Stimulated activated CD8-positive, alpha-beta memory T cell treated with anti-CD3 and anti-CD28 coated beads, Interleukin-4, amount 100 ng/mL, for 48 hours (primary cell): ENCODE measurements at regions not wholly inside any gene's neighbourhood (a gene's known extent, or its start where the extent isn't known, plus 50 kb on each side); places are given as distances from the start of the nearest gene placed in this dataset.

Experiments used
- DNase-seq: peaks from one replicate; pipeline ENCODE4 v3.0.0-alpha.2; 2020

GRCh38 chr15:66865622-66866611 is 163.9 kb downstream of the SMAD6 start:
- DNase-seq: peak; percentile 19

- DNase-seq: no peak
Observed at GRCh38 chr15:66866656-66867055, 164.6 kb downstream of the SMAD6 start.

- no peak for DNase-seq
Observed at GRCh38 chr15:66868918-66869317, 166.9 kb downstream of the SMAD6 start.

GRCh38 chr15:66870880-66871388 is 168.9 kb downstream of the SMAD6 start:
- DNase-seq: no peak

GRCh38 chr15:66872405-66872804 is 170.4 kb downstream of the SMAD6 start:
- no peak for DNase-seq

- peak; percentile 2 for DNase-seq
Observed at GRCh38 chr15:66873331-66873730, 171.3 kb downstream of the SMAD6 start.

GRCh38 chr15:66873856-66874255 is 171.8 kb downstream of the SMAD6 start:
- peak; percentile 3 for DNase-seq

GRCh38 chr15:66875588-66876420 is 173.8 kb downstream of the SMAD6 start:
- peak; percentile 19 for DNase-seq

- DNase-seq: peak; percentile 16
Observed at GRCh38 chr15:66876421-66876730, 174.3 kb downstream of the SMAD6 start.

GRCh38 chr15:66876731-66877476 is 174.9 kb downstream of the SMAD6 start:
- DNase-seq: no peak

GRCh38 chr15:66877477-66878271 is 175.6 kb downstream of the SMAD6 start:
- peak; percentile 10 for DNase-seq

- no peak for DNase-seq
Observed at GRCh38 chr15:66878761-66879160, 176.7 kb downstream of the SMAD6 start.

GRCh38 chr15:66879531-66880368 is 177.7 kb downstream of the SMAD6 start:
- peak; percentile 9 for DNase-seq

GRCh38 chr15:66880380-66881155 is 178.5 kb downstream of the SMAD6 start:
- DNase-seq: peak; percentile 1

GRCh38 chr15:66881173-66881905 is 179.3 kb downstream of the SMAD6 start:
- peak; percentile 7 for DNase-seq

- DNase-seq: peak; percentile 14
Observed at GRCh38 chr15:66882251-66883020, 180.4 kb downstream of the SMAD6 start.

- no peak for DNase-seq
Observed at GRCh38 chr15:66883284-66883911, 181.4 kb downstream of the SMAD6 start.

- DNase-seq: no peak
Observed at GRCh38 chr15:66884115-66884622, 181.2 kb upstream of the SMAD3 start.
